Endothelial cell (in vitro differentiated cells): ENCODE measurements at regions not wholly inside any gene's neighbourhood (a gene's known extent, or its start where the extent isn't known, plus 50 kb on each side); places are given as distances from the start of the nearest gene placed in this dataset.

Experiments
- DNase-seq: peaks from one replicate; pipeline ENCODE4 v3.0.0; 2021; ENCODE audit warnings: low spot score
- H3K27ac Mint-ChIP-seq: one replicate; pipeline ENCODE4 v1.8.0; 2021; ENCODE audit warnings: mixed read lengths, inconsistent platforms; ENCODE audit not compliant: unreplicated experiment
- H3K27me3 Mint-ChIP-seq: one replicate; pipeline ENCODE4 v1.8.0; 2021; ENCODE audit warnings: mild to moderate bottlenecking, moderate library complexity, mixed read lengths, inconsistent platforms; ENCODE audit not compliant: unreplicated experiment
- H3K36me3 Mint-ChIP-seq: one replicate; pipeline ENCODE4 v1.8.0; 2021; ENCODE audit warnings: mild to moderate bottlenecking, low read depth, mixed read lengths, inconsistent platforms; ENCODE audit not compliant: unreplicated experiment
- H3K4me1 Mint-ChIP-seq: one replicate; pipeline ENCODE4 v1.8.0; 2021; ENCODE audit warnings: mild to moderate bottlenecking, mixed read lengths, inconsistent platforms; ENCODE audit not compliant: unreplicated experiment
- H3K4me3 Mint-ChIP-seq: one replicate; pipeline ENCODE4 v1.8.0; 2021; ENCODE audit warnings: mild to moderate bottlenecking, mixed read lengths, inconsistent platforms; ENCODE audit not compliant: unreplicated experiment
- H3K9me3 Mint-ChIP-seq: one replicate; pipeline ENCODE4 v1.8.0; 2021; ENCODE audit warnings: mixed read lengths, inconsistent platforms; ENCODE audit not compliant: unreplicated experiment
- CTCF ChIP-seq: fragments of 200-600 bp; sonication (generic); IDR thresholded peaks from one replicate; pipeline ENCODE4 v1.5.0; 2021; ENCODE audit warnings: antibody characterized with exemption; ENCODE audit not compliant: unreplicated experiment

DNA sequence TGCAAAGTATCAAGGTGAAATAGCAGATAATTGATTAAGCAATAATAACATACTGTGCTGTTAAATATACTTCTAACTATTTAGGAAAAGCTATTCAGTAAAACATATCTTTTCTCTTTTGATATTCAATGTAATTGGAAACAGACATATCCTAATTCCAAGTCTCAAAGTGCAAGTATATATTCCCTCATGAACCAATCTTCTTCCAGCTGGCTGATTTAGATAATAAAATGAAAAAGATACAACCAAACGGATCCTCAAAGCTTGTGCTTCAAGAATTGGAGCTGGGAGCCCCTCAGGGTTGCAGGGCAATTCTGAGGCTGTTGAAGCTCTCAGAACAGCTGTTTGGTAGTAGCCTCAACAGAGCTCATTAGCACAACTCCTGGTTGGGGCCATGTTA is 236.6 kb downstream of the ZIC1 start:
- Mint-ChIP-seq H3K36me3 (no peaks in the 10 kb centered on the region), H3K4me1 (no peaks in the 10 kb centered on the region), H3K27ac (no peak overlapping the region), H3K9me3 (no peaks in the 10 kb centered on the region), H3K27me3 (no peaks in the 10 kb centered on the region), H3K4me3 (no peak overlapping the region)
- TF ChIP-seq CTCF, result no peak
- no peak for DNase-seq

DNA sequence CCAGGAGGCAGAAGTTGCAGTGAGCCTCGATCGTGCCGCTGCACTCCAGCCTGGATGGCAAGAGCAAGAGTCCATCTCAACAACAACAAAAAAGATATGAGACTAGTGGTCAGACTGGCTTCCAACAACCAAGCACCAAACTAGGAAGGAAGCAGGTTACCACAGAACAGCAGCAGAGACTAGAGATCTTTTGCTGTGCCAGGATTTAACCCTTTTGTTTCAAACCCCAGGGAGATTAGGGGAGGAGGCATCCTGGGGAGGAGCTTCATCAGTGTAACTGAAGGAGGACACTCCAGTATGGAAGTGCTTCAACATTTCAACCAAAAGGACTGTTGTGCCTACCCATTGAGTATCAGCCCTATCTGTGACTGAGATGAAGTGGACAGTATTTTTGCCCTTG is 240.3 kb downstream of the ZIC1 start:
- no peak for TF ChIP-seq CTCF
- no peaks in the 10 kb centered on the region for H3K36me3 Mint-ChIP-seq
- H3K27me3 Mint-ChIP-seq, result no peaks in the 10 kb centered on the region
- H3K4me3 Mint-ChIP-seq, result no peak overlapping the region
- no peaks in the 10 kb centered on the region for H3K9me3 Mint-ChIP-seq
- peaks cover 2% of the 10 kb centered on the region for H3K4me1 Mint-ChIP-seq
- no peak overlapping the region for H3K27ac Mint-ChIP-seq
- DNase-seq, result no peak

DNA sequence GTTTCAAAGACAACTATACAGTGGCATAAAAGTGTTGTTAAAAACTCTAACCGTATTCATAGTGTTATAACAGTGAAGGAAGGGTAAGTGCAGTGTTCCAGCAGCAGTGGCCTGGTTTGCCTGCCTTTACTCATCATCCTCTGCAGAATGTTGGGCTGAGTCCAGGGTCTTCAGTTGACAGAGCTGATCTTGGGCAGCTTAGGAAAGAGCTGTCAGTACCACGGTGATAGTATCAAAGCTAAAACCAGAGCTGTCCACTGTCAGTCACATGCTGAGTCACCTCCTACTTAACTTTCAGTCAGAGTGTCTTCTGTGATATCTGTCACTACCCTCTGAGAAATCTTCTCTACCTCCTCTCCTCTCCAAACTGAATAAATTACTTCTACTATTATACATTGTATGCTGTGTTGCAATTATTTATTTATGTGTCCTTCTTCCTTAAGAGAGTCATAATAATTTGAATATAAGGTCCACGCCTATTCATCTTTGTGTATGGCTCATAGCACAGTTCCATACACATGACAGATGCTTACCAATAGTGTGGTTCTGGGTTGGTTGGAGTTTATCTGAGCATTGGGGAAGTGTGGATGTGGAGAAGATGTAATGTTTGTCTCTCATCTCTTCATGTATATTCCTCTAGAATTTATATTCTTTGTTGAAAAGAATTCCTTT is 242.1 kb downstream of the ZIC1 start:
- H3K36me3 Mint-ChIP-seq, result no peaks in the 10 kb centered on the region
- H3K9me3 Mint-ChIP-seq, result no peaks in the 10 kb centered on the region
- TF ChIP-seq CTCF, result no peak
- DNase-seq, result no peak
- H3K4me1 Mint-ChIP-seq, result peaks cover 2% of the 10 kb centered on the region
- H3K27me3 Mint-ChIP-seq, result no peaks in the 10 kb centered on the region
- H3K27ac Mint-ChIP-seq, result no peak overlapping the region
- no peak overlapping the region for H3K4me3 Mint-ChIP-seq

- Mint-ChIP-seq H3K4me3 (no peak overlapping the region), H3K27me3 (no peaks in the 10 kb centered on the region), H3K27ac (no peak overlapping the region), H3K36me3 (no peaks in the 10 kb centered on the region), H3K4me1 (peaks cover 2% of the 10 kb centered on the region), H3K9me3 (no peaks in the 10 kb centered on the region)
- no peak for TF ChIP-seq CTCF
- DNase-seq, result no peak
These were observed 243.6 kb downstream of the ZIC1 start for GRCh38 chr3:147652651-147653366.

- Mint-ChIP-seq H3K4me1 (peaks cover 2% of the 10 kb centered on the region), H3K27ac (no peak overlapping the region), H3K27me3 (no peaks in the 10 kb centered on the region), H3K9me3 (no peaks in the 10 kb centered on the region), H3K36me3 (no peaks in the 10 kb centered on the region), H3K4me3 (no peak overlapping the region)
- DNase-seq, result no peak
- TF ChIP-seq CTCF, result no peak
These were observed 244.3 kb downstream of the ZIC1 start for GRCh38 chr3:147653367-147653923.
